ENCODE measurements at regions not wholly inside any gene's neighbourhood (a gene's known extent, or its start where the extent isn't known, plus 50 kb on each side); places are given as distances from the start of the nearest gene placed in this dataset.
"Not testable (repeated sequence)": the region's sequence is repeated elsewhere in the genome, so short reads cannot be mapped to it uniquely, and the experiment has no call there.

- DNase-seq, result no peak
Measured at GRCh38 chr6:834866-835265, 141.9 kb upstream of the EXOC2 start.

GRCh38 chr6:834190-834589, 141.3 kb upstream of the EXOC2 start:
- DNase-seq, result no peak

GRCh38 chr6:832804-833203, 139.9 kb upstream of the EXOC2 start:
- not testable (repeated sequence) for DNase-seq

- DNase-seq, result no peak
Measured at GRCh38 chr6:830667-831327, 137.9 kb upstream of the EXOC2 start.

GRCh38 chr6:829656-830055, 136.7 kb upstream of the EXOC2 start:
- DNase-seq, result no peak

- DNase-seq, result no peak
Measured at GRCh38 chr6:827431-827830, 134.5 kb upstream of the EXOC2 start.

- no peak for DNase-seq
Measured at GRCh38 chr6:819122-819521, 126.2 kb upstream of the EXOC2 start.

GRCh38 chr6:818196-818595, 125.3 kb upstream of the EXOC2 start:
- DNase-seq, result no peak

GRCh38 chr6:816510-817084, 123.7 kb upstream of the EXOC2 start:
- DNase-seq, result no peak

GRCh38 chr6:815348-815738, 122.4 kb upstream of the EXOC2 start:
- DNase-seq, result no peak

- no peak for DNase-seq
Measured at GRCh38 chr6:814378-815347, 121.7 kb upstream of the EXOC2 start.

GRCh38 chr6:811831-812230, 118.9 kb upstream of the EXOC2 start:
- DNase-seq, result no peak

GRCh38 chr6:811191-811590, 118.3 kb upstream of the EXOC2 start:
- DNase-seq, result no peak

GRCh38 chr6:804771-805170, 111.8 kb upstream of the EXOC2 start:
- DNase-seq, result no peak

GRCh38 chr6:804317-804716, 111.4 kb upstream of the EXOC2 start:
- no peak for DNase-seq

- no peak for DNase-seq
Measured at GRCh38 chr6:803191-803977, 110.4 kb upstream of the EXOC2 start.

- DNase-seq, result no peak
Measured at GRCh38 chr6:802701-803100, 109.8 kb upstream of the EXOC2 start.

GRCh38 chr6:802223-802622, 109.3 kb upstream of the EXOC2 start:
- not testable (repeated sequence) for DNase-seq

- DNase-seq, result no peak
Measured at GRCh38 chr6:799769-800168, 106.8 kb upstream of the EXOC2 start.

GRCh38 chr6:797479-798077, 104.6 kb upstream of the EXOC2 start:
- peak; percentile 9 for DNase-seq

GRCh38 chr6:795046-795685, 102.2 kb upstream of the EXOC2 start:
- no peak for DNase-seq

- DNase-seq, result no peak
Measured at GRCh38 chr6:793261-793660, 100.3 kb upstream of the EXOC2 start.
